ENCODE measurements at regions not wholly inside any gene's neighbourhood (a gene's known extent, or its start where the extent isn't known, plus 50 kb on each side); places are given as distances from the start of the nearest gene placed in this dataset.

- no peak for DNase-seq (ENCODE audit: low spot score in 2 of 2)
- H3K4me3 ChIP-seq (ENCODE audit: low read depth, poor library complexity, severe bottlenecking) = no peak overlapping the region
- 74 to 76% methylated on average over 4 of the region's 4 CpGs for WGBS, 2 donors
- intact Hi-C loops (cut with DNase I; ENCODE audit: low total_unique reads) = no loop called here
- TF ChIP-seq POLR2A (IDR thresholded peaks at IDR 0.05) (no peak), CTCF (IDR thresholded peaks at IDR 0.05) (no peak)
These were observed 60.3 kb upstream of the PAPOLG start for GRCh38 chr2:60695793-60696192.

- TF ChIP-seq POLR2A (IDR thresholded peaks at IDR 0.05) (no peak), CTCF (IDR thresholded peaks at IDR 0.05) (no peak)
- WGBS, 2 donors = 87 to 90% methylated on average over 4 of the region's 4 CpGs
- no peak overlapping the region for H3K4me3 ChIP-seq (ENCODE audit: low read depth, poor library complexity, severe bottlenecking)
- DNase-seq (ENCODE audit: low spot score in 2 of 2) = no peak
- intact Hi-C loops (cut with DNase I; ENCODE audit: low total_unique reads) = loop anchor here (10.0 kb wide), 1 partner anchor 295 kb away; no protein-coding TSS in a partner anchor
These were observed 56.5 kb upstream of the PAPOLG start for GRCh38 chr2:60699617-60700016.

GRCh38 chr2:60706021-60706420 lies 50.0 kb upstream of the PAPOLG start:
- intact Hi-C loops (cut with DNase I; ENCODE audit: low total_unique reads) = loop anchor here (10.0 kb wide), 1 partner anchor 289 kb away; no protein-coding TSS in a partner anchor
- WGBS, 2 donors = 55 to 60% methylated on average over 4 of the region's 4 CpGs
- TF ChIP-seq CTCF (IDR thresholded peaks at IDR 0.05) (no peak), POLR2A (IDR thresholded peaks at IDR 0.05) (no peak)
- no peak overlapping the region for H3K4me3 ChIP-seq (ENCODE audit: low read depth, poor library complexity, severe bottlenecking)
- DNase-seq (ENCODE audit: low spot score in 2 of 2) = no peak

Data from lower leg skin (tissue), 4 donors.